ENCODE measurements at regions not wholly inside any gene's neighbourhood (a gene's known extent, or its start where the extent isn't known, plus 50 kb on each side); places are given as distances from the start of the nearest gene placed in this dataset.

DNA sequence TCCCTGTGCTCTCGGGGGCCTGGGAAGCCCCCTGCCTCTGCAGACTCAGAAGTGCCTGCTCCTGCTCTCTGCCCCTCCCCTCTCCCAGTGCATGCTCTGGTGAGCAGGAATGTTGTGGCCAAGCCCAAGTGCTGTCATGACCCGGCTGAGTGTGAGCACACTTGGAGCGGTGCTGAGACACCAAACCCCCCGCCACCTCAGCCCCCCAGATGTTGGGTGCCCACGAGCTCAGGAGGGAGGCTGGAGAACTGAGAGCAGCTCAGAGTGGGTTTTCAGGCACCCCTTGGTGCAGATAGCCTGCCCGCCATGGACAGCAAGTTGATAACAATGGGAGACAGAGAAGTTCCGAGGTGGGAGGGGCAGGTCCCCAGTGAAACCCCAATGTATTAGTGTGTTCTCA is 477.4 kb downstream of the ACTRT1 start:
- DNase-seq (ENCODE audit: low read depth in 1 of 2, low spot score in 1 of 2) = no peak
- FAIRE-seq = no peak
- H3K9me3 ChIP-seq = no peaks in the 10 kb centered on the region
- CTCF ChIA-PET = no interaction called here
- TF ChIP-seq POLR2AphosphoS2 (conservative IDR thresholded peaks at IDR 0.05; ENCODE audit: low read length) = no peak
- TF ChIP-seq HOXA7 (CRISPR knock-in tag; IDR thresholded peaks at IDR 0.05) = no peak
- TF ChIP-seq ZSCAN20 (CRISPR knock-in tag; IDR thresholded peaks at IDR 0.05) = no peak
- no peak for TF ChIP-seq FOSL2 (IDR thresholded peaks at IDR 0.05)
- no peak for TF ChIP-seq FOSL2 (CRISPR knock-in tag; IDR thresholded peaks at IDR 0.05)
- TF ChIP-seq SMC3 (IDR thresholded peaks at IDR 0.05) = no peak
- no peak for TF ChIP-seq HEYL (CRISPR knock-in tag; IDR thresholded peaks at IDR 0.05)
- TF ChIP-seq ZNF302 (CRISPR knock-in tag; IDR thresholded peaks at IDR 0.05) = no peak
- TF ChIP-seq, protein P1, sequence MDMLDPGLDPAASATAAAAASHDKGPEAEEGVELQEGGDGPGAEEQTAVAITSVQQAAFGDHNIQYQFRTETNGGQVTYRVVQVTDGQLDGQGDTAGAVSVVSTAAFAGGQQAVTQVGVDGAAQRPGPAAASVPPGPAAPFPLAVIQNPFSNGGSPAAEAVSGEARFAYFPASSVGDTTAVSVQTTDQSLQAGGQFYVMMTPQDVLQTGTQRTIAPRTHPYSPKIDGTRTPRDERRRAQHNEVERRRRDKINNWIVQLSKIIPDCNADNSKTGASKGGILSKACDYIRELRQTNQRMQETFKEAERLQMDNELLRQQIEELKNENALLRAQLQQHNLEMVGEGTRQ (IDR thresholded peaks at IDR 0.05) = no peak
- no peak for TF ChIP-seq KDM5A (IDR thresholded peaks at IDR 0.05)
- TF ChIP-seq POLR2A (IDR thresholded peaks at IDR 0.05; ENCODE audit: low read length) = no peak
- TF ChIP-seq FOSB (CRISPR knock-in tag; IDR thresholded peaks at IDR 0.05) = no peak
- TF ChIP-seq, protein P2, sequence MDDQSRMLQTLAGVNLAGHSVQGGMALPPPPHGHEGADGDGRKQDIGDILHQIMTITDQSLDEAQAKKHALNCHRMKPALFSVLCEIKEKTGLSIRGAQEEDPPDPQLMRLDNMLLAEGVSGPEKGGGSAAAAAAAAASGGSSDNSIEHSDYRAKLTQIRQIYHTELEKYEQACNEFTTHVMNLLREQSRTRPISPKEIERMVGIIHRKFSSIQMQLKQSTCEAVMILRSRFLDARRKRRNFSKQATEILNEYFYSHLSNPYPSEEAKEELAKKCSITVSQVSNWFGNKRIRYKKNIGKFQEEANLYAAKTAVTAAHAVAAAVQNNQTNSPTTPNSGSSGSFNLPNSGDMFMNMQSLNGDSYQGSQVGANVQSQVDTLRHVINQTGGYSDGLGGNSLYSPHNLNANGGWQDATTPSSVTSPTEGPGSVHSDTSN (IDR thresholded peaks at IDR 0.05) = no peak
- TF ChIP-seq RFX5 (IDR thresholded peaks at IDR 0.05) = no peak
- no peak for TF ChIP-seq HMGXB4 (CRISPR knock-in tag; IDR thresholded peaks at IDR 0.05; ENCODE audit: borderline replicate concordance)
- no peak for TF ChIP-seq KDM1A (IDR thresholded peaks at IDR 0.05; ENCODE audit: low read depth)
- TF ChIP-seq MYC (IDR thresholded peaks at IDR 0.05; ENCODE audit: borderline replicate concordance, low read length) = no peak
- no peak for TF ChIP-seq NFE2L2 (conservative IDR thresholded peaks at IDR 0.05; ENCODE audit: low read length)
- no peak overlapping the region for H3K27ac ChIP-seq
- 7% methylated on average over 6 of the region's 7 CpGs for WGBS (ENCODE audit: missing lambda C conversion rate)
- POLR2A ChIA-PET = no interaction called here
- H3K4me3 ChIP-seq = no peak overlapping the region
- no peak overlapping the region for H3K4me2 ChIP-seq
- H3K4me1 ChIP-seq = no peaks in the 10 kb centered on the region
- no peak for ATAC-seq

DNA sequence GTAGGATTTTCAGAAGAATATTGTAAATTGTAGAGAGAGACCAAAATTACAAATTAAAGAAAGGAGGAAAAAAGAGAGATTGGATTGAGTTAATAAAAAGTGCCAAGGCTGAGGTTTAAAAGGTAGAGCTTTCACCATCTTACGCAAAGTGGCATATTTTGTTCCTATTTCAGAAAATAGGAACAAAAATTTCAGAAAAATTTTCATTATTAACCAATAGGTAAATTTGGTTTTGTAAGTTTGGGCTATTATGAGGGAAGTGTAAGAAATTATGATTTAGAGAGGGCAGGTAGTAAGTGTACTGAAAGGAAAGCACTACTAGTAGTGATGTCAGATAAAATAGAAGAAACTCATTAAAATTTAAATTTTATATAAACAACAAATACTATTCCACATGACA is 479.7 kb downstream of the ACTRT1 start:
- 85% methylated on average over 1 of the region's 1 CpG for WGBS (ENCODE audit: missing lambda C conversion rate)
- no peak overlapping the region for H3K27ac ChIP-seq
- H3K4me1 ChIP-seq = no peaks in the 10 kb centered on the region
- H3K4me2 ChIP-seq = no peak overlapping the region
- DNase-seq (ENCODE audit: low read depth in 1 of 2, low spot score in 1 of 2) (no peak), ATAC-seq (no peak), FAIRE-seq (no peak)
- POLR2A ChIA-PET = no interaction called here
- CTCF ChIA-PET = no interaction called here
- H3K4me3 ChIP-seq = no peak overlapping the region
- H3K9me3 ChIP-seq = no peaks in the 10 kb centered on the region
- TF ChIP-seq HDAC2 (IDR thresholded peaks at IDR 0.05) (no peak), MAX (IDR thresholded peaks at IDR 0.05) (no peak), KDM1A (IDR thresholded peaks at IDR 0.05; ENCODE audit: low read depth) (no peak), ZNF302 (CRISPR knock-in tag; IDR thresholded peaks at IDR 0.05) (no peak), EHF (CRISPR knock-in tag; IDR thresholded peaks at IDR 0.05) (no peak), ESRRA (IDR thresholded peaks at IDR 0.05; ENCODE audit: borderline replicate concordance, low read length) (no peak), ZFP36 (IDR thresholded peaks at IDR 0.05; ENCODE audit: borderline replicate concordance, partially characterized antibody) (no peak), TP53 (CRISPR knock-in tag; IDR thresholded peaks at IDR 0.05) (no peak), KDM5A (IDR thresholded peaks at IDR 0.05) (no peak), MAZ (IDR thresholded peaks at IDR 0.05; ENCODE audit: borderline replicate concordance, low read depth, low read length) (no peak), ZSCAN20 (CRISPR knock-in tag; IDR thresholded peaks at IDR 0.05) (no peak), CBX2 (IDR thresholded peaks at IDR 0.05; ENCODE audit: borderline replicate concordance, low read depth) (no peak), RAD21 (conservative IDR thresholded peaks at IDR 0.05 in 1 of 2, IDR thresholded peaks at IDR 0.05 in 1 of 2) (no peak), PHF8 (IDR thresholded peaks at IDR 0.05; ENCODE audit: borderline replicate concordance, low read depth) (no peak), CTCF (IDR thresholded peaks at IDR 0.05) (no peak)
- TF ChIP-seq, protein P1 (IDR thresholded peaks at IDR 0.05) = no peak
